Endodermal cell (in vitro differentiated cells): ENCODE measurements at regions not wholly inside any gene's neighbourhood (a gene's known extent, or its start where the extent isn't known, plus 50 kb on each side); places are given as distances from the start of the nearest gene placed in this dataset.

Experiments
- DNase-seq: peaks from one replicate; pipeline ENCODE4 v3.0.0-alpha.2; 2017
- H3K27ac ChIP-seq: 2 replicates; pipeline ENCODE4 v1.5.1; 2013; ENCODE audit warnings: mild to moderate bottlenecking, low read depth, low read length, moderate library complexity
- H3K27me3 ChIP-seq: 2 replicates; pipeline ENCODE4 v1.6.1; 2013; ENCODE audit warnings: mild to moderate bottlenecking, low read length, moderate library complexity; ENCODE audit not compliant: insufficient read depth, control insufficient read depth, poor library complexity, severe bottlenecking
- H3K36me3 ChIP-seq: 2 replicates; pipeline ENCODE4 v1.7.0; 2013; ENCODE audit warnings: mild to moderate bottlenecking, low read length, moderate library complexity; ENCODE audit not compliant: control insufficient read depth, insufficient read depth
- H3K4me1 ChIP-seq: one replicate; pipeline ENCODE4 v1.7.0; 2013; ENCODE audit warnings: low read length; ENCODE audit not compliant: control insufficient read depth, insufficient read depth
- H3K4me3 ChIP-seq: 2 replicates; pipeline ENCODE4 v1.5.1; 2013; ENCODE audit warnings: mild to moderate bottlenecking, low read length, moderate library complexity
- H3K9ac ChIP-seq: 2 replicates; pipeline ENCODE4 v1.6.1; 2013; ENCODE audit warnings: mild to moderate bottlenecking, low read length, moderate library complexity; ENCODE audit not compliant: poor library complexity, severe bottlenecking; ENCODE audit errors: extremely low read depth
- H3K9me3 ChIP-seq: 2 replicates; pipeline ENCODE4 v1.6.1; 2013; ENCODE audit warnings: mild to moderate bottlenecking, low read length, moderate library complexity; ENCODE audit not compliant: control insufficient read depth
- H3K27ac Mint-ChIP-seq: 2 replicates; pipeline ENCODE4 v1.8.0; 2020; ENCODE audit warnings: mixed read lengths
- H3K27me3 Mint-ChIP-seq: 2 replicates; pipeline ENCODE4 v1.8.0; 2021; ENCODE audit warnings: mild to moderate bottlenecking, mixed read lengths; ENCODE audit not compliant: insufficient read depth
- H3K36me3 Mint-ChIP-seq: 2 replicates; pipeline ENCODE4 v1.8.0; 2020; ENCODE audit warnings: low read depth, mixed read lengths
- H3K4me1 Mint-ChIP-seq: 2 replicates; pipeline ENCODE4 v1.8.0; 2020; ENCODE audit warnings: mixed read lengths
- H3K4me3 Mint-ChIP-seq: 2 replicates; pipeline ENCODE4 v1.8.0; 2020; ENCODE audit warnings: mild to moderate bottlenecking, moderate library complexity, mixed read lengths
- H3K9me3 Mint-ChIP-seq: 2 replicates; pipeline ENCODE4 v1.8.0; 2020; ENCODE audit warnings: mild to moderate bottlenecking, mixed read lengths
- WGBS, 2 experiments: methylation state at CpG; one replicate each; pipeline versions ENCODE4 v1.1.5 to v1.1.7; 2013; ENCODE audit warnings: missing lambda C conversion rate in 2 of 2, mixed read lengths in 1 of 2; ENCODE audit not compliant: insufficient coverage in 1 of 2, insufficient read length in 1 of 2; 5-methylcytosine and 5-hydroxymethylcytosine counted together
- TF ChIP-seq, protein P1 (sequence below): fragments of 200-600 bp; sonication (generic); conservative IDR thresholded peaks from 2 replicates; pipeline ENCODE4 v1.5.0; 2021; ENCODE audit warnings: antibody characterized with exemption, mild to moderate bottlenecking

DNA sequence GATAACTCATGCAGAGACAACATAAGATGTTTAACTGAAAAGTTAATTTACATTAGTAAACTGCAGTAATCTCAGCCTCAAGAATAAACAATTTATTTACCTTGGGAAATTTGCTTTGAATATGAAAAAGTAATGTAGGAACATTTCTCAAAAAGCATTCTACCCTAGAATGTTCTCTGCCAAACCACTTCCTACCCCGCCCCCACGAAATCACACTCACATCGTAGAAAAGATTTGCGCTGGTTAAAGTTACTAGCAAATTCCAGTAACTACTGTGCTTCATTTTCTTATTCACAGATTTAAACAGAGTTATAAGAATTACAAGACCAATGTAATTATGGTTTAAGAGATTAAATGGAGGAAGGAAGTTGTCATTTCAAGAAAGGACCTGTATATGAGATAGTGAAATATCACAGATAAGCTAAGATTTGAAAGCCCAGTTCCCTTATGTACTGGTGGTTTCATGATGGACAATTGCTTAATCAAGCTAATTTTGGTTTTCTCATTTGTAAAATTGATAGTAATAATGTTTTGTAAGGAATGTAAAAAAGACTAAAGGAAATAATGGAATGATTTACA is 175.4 kb downstream of the GNAI1 start:
- Histone ChIP-seq H3K9me3 (no peaks in the 10 kb centered on the region), H3K4me3 (no peak overlapping the region), H3K27ac (no peak overlapping the region), H3K27me3 (no peaks in the 10 kb centered on the region), H3K9ac (no peak overlapping the region), H3K4me1 (peaks cover 15% of the 10 kb centered on the region), H3K36me3 (no peaks in the 10 kb centered on the region)
- WGBS, 2 experiments, result 97% methylated on average over 4 of the region's 4 CpGs; no CpG with 5 or more reads in 1 of the 2 experiments
- H3K4me3 Mint-ChIP-seq, result no peak overlapping the region
- TF ChIP-seq, protein P1, sequence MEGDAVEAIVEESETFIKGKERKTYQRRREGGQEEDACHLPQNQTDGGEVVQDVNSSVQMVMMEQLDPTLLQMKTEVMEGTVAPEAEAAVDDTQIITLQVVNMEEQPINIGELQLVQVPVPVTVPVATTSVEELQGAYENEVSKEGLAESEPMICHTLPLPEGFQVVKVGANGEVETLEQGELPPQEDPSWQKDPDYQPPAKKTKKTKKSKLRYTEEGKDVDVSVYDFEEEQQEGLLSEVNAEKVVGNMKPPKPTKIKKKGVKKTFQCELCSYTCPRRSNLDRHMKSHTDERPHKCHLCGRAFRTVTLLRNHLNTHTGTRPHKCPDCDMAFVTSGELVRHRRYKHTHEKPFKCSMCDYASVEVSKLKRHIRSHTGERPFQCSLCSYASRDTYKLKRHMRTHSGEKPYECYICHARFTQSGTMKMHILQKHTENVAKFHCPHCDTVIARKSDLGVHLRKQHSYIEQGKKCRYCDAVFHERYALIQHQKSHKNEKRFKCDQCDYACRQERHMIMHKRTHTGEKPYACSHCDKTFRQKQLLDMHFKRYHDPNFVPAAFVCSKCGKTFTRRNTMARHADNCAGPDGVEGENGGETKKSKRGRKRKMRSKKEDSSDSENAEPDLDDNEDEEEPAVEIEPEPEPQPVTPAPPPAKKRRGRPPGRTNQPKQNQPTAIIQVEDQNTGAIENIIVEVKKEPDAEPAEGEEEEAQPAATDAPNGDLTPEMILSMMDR, result no peak
- H3K27ac Mint-ChIP-seq, result no peak overlapping the region
- H3K9me3 Mint-ChIP-seq, result no peaks in the 10 kb centered on the region
- no peaks in the 10 kb centered on the region for H3K36me3 Mint-ChIP-seq
- DNase-seq, result no peak
- peaks cover 23% of the 10 kb centered on the region for H3K4me1 Mint-ChIP-seq
- H3K27me3 Mint-ChIP-seq, result no peaks in the 10 kb centered on the region

DNA sequence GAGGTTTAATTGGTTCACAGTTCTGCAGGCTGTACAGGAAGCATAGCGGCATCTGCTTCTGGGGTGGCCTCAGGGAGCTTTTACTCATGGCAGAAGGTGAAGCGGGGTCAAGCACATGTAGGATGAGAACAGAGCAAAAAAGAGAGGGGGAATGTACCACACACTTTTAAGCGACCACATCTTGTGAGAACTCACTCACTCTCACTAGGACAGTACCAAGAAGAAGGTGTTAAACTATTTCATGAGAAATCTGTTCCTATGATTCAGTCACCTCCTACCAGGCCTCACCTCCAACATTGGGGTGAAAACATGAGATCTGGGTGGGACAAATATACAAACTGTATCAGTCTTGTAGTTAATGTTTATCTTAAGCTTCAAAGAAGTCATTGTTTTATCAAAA is 174.7 kb downstream of the GNAI1 start:
- Histone ChIP-seq H3K27ac (no peak overlapping the region), H3K36me3 (no peaks in the 10 kb centered on the region), H3K9me3 (no peaks in the 10 kb centered on the region), H3K4me3 (no peak overlapping the region), H3K9ac (no peak overlapping the region), H3K4me1 (peaks cover 15% of the 10 kb centered on the region), H3K27me3 (no peaks in the 10 kb centered on the region)
- TF ChIP-seq, protein P1, result no peak
- Mint-ChIP-seq H3K36me3 (no peaks in the 10 kb centered on the region), H3K4me3 (no peak overlapping the region), H3K27ac (no peak overlapping the region), H3K4me1 (peaks cover 23% of the 10 kb centered on the region), H3K9me3 (no peaks in the 10 kb centered on the region), H3K27me3 (no peaks in the 10 kb centered on the region)
- no peak for DNase-seq
- WGBS, 2 experiments, result 90 to 95% methylated on average over 2 to 3 of the region's 3 CpGs

DNA sequence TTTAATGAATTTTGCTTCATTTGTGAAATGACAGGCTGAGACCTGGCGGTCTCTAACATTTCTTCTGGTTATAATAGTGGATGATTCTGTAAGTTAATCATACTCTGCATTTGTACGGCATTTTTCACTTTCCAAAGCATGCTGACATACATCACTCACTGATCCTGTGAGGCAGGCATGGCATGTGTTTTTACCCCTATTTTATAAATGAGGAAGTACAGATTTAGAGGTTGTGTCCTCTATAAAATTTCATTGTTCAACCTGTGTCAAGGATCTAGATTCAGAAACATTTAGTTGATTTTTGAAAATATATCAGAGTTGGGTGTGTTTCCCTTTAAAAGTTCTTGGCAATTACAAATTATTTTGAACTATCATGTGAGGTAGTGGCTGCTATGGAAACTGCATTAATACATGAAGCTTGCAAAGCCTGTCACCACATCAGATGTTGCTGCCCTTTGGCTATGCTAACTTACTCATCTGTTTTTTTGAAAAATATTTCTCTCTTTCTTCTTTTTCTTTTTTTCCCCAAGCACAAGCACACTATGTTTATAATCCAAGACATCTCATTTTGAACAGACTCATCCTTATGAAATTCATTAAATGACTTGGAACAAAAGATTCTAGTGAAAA is 172.7 kb downstream of the GNAI1 start:
- H3K9ac ChIP-seq, result no peak overlapping the region
- Mint-ChIP-seq H3K9me3 (no peaks in the 10 kb centered on the region), H3K27me3 (peaks cover 3% of the 10 kb centered on the region), H3K4me3 (no peak overlapping the region), H3K4me1 (peaks cover 14% of the 10 kb centered on the region), H3K27ac (no peak overlapping the region), H3K36me3 (no peaks in the 10 kb centered on the region)
- H3K4me3 ChIP-seq, result no peak overlapping the region
- TF ChIP-seq, protein P1, result no peak
- no peaks in the 10 kb centered on the region for H3K9me3 ChIP-seq
- no peaks in the 10 kb centered on the region for H3K36me3 ChIP-seq
- peaks cover 15% of the 10 kb centered on the region for H3K4me1 ChIP-seq
- 87% methylated on average over 2 of the region's 2 CpGs; no CpG with 5 or more reads in 1 of the 2 experiments for WGBS, 2 experiments
- no peak for DNase-seq
- no peaks in the 10 kb centered on the region for H3K27me3 ChIP-seq
- H3K27ac ChIP-seq, result no peak overlapping the region
